HG03457 (cell line): ENCODE measurements at regions not wholly inside any gene's neighbourhood (a gene's known extent, or its start where the extent isn't known, plus 50 kb on each side); places are given as distances from the start of the nearest gene placed in this dataset.

ENCODE experiments used
- ATAC-seq: cut with Tn5 transposase; IDR thresholded peaks from one replicate; pipeline ENCODE4 v1.9.1; 2021; ENCODE audit warnings: moderate number of reproducible peaks; ENCODE audit not compliant: unreplicated experiment

GRCh38 chr5:6831678-6832671 lies 118.7 kb downstream of the TENT4A start:
- no peak for ATAC-seq

GRCh38 chr5:6832994-6833393 lies 119.8 kb downstream of the TENT4A start:
- ATAC-seq = no peak

- ATAC-seq = no peak
Observed at GRCh38 chr5:6833406-6833805, 120.2 kb downstream of the TENT4A start.

GRCh38 chr5:6837095-6837494 lies 123.9 kb downstream of the TENT4A start:
- no peak for ATAC-seq

GRCh38 chr5:6837519-6838110 lies 124.4 kb downstream of the TENT4A start:
- ATAC-seq = no peak

- no peak for ATAC-seq
Observed at GRCh38 chr5:6838736-6839135, 125.5 kb downstream of the TENT4A start.

- no peak for ATAC-seq
Observed at GRCh38 chr5:6840136-6840793, 127.0 kb downstream of the TENT4A start.

GRCh38 chr5:6843335-6843734 lies 130.1 kb downstream of the TENT4A start:
- ATAC-seq = no peak

GRCh38 chr5:6843821-6844220 lies 130.6 kb downstream of the TENT4A start:
- no peak for ATAC-seq

- no peak for ATAC-seq
Observed at GRCh38 chr5:6845856-6846255, 132.6 kb downstream of the TENT4A start.

- ATAC-seq = no peak
Observed at GRCh38 chr5:6847870-6848269, 134.6 kb downstream of the TENT4A start.

GRCh38 chr5:6849316-6850105 lies 136.3 kb downstream of the TENT4A start:
- no peak for ATAC-seq

- ATAC-seq = no peak
Observed at GRCh38 chr5:6850106-6850432, 136.8 kb downstream of the TENT4A start.

GRCh38 chr5:6856653-6857052 lies 143.4 kb downstream of the TENT4A start:
- no peak for ATAC-seq

- ATAC-seq = no peak
Observed at GRCh38 chr5:6858419-6858818, 145.2 kb downstream of the TENT4A start.

GRCh38 chr5:6859023-6859422 lies 145.8 kb downstream of the TENT4A start:
- no peak for ATAC-seq

GRCh38 chr5:6859951-6860638 lies 146.9 kb downstream of the TENT4A start:
- ATAC-seq = no peak

- ATAC-seq = no peak
Observed at GRCh38 chr5:6861036-6861435, 147.8 kb downstream of the TENT4A start.

GRCh38 chr5:6861667-6862066 lies 148.4 kb downstream of the TENT4A start:
- no peak for ATAC-seq

- no peak for ATAC-seq
Observed at GRCh38 chr5:6862306-6862705, 149.1 kb downstream of the TENT4A start.
